DMS 273 treated with DMSO at 0.1 percent for 48 hours (cell line): ENCODE measurements at regions not wholly inside any gene's neighbourhood (a gene's known extent, or its start where the extent isn't known, plus 50 kb on each side); places are given as distances from the start of the nearest gene placed in this dataset.

Experiments used
- DNase-seq: peaks from one replicate; lab custom pipeline; 2025; lab: John Stamatoyannopoulos, UW

DNA sequence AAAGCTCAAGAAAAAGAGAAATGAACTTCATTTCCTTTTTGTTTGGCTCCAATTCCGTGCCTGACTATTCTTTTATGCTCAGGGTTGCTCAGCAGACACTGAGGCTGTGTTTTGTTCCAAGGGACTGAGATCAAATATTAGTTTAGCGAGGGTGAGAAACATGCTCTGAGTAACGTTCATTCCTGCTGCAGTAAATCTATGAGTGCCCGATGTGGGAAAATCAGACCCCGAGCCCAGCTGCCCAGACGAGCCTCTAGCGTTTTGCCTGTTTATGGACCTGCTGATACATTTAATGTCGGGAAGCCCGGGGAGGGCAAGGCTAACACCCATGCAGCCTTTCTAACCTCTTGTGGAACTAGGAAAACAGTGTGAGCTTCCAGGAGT, 119.2 kb downstream of the VAPA start:
- DNase-seq = no peak

GRCh38 chr18:10035281-10035991, 121.6 kb downstream of the VAPA start:
- DNase-seq = no peak

GRCh38 chr18:10036479-10036878, 122.7 kb downstream of the VAPA start:
- no peak for DNase-seq

DNA sequence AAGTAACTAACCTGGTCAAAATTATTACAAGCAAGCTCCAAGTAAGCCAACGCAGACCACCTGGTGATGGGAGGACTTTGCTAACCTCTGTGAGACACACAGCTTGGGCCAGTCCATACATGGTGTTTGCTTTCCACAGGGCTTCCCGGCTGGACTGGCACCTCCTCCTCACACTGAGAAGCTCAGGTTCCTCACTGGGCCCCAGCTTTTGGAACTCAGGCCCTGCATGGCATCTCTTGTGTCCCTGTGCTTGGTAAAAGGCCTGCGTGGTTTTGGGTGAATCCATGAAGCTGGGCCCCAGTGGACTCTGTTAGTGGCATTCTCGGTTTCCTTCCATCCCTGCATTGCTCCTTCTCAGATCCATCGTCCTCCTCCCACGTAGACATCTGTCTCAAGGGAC, 123.4 kb downstream of the VAPA start:
- no peak for DNase-seq

DNA sequence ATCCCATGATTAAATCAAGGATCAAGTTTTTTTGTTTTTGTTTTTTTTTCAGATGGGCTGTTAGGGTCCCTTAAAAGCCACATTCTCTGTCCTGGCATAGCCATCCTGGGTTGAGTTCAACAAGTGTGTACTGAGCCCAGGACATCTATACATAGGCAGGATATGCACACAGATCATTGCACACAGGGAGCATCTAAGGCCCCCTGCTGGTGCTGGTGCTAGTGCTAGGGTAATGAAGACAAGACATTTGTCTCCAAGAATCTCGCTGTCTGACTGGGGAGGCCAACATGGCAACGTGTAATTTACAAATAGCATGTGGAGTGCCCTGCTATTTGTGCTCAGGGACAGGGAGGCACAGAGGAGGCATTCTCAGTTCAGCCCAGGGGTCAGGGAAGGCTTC, 124.5 kb downstream of the VAPA start:
- no peak for DNase-seq

DNA sequence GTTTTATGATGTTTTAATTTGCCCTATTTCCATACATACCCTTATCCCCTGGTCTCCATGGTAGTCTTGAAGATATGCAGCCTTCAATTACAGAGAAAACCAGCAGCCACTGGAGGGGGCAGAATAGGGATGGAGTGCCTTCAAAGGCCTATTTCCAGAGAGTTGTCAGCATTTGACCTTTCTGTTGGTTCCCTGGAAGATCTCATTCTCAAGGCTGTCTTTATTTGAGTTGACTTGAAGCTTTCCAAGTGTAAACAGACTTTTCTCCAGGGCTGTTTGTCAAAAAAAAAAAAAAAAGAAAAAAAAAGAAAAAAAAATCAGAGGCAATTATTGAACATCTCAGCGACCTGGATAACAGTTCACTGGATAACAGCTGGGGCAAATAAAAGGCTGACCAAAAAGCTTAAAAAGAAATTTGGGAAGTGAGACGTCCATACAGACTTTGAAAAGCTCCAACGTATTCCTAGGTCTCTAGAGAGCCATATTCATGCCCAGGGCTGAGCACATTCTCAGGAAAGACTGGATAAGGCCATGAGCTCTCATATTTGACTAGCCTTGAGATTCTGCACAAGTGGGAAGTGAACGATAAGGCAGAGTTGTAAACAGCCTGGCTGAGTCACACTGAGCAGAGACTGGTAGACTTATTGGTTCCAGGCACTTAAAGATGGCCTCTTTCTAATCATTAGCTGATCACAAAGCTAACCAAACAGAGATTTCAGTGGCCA, 126.6 kb downstream of the VAPA start:
- no peak for DNase-seq

DNA sequence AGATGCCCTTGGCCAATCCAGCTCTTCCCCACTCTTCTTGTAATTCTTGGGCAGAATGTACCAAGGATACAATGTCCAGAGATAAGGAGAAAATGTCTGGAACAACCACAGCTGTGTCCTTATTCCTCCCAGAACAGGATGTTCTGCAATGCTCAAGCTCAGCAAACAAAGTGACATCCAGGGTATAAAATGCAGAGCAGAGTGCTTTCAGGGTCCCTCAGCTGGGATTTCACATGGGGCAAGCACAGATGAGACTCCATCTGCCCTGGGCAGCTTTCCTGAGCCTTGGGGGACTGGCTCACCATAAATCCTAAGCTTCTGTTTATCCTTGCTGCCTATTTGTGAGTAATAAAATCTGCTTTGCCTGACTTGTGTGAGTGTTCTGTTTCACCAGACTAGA, 127.4 kb downstream of the VAPA start:
- no peak for DNase-seq

- no peak for DNase-seq
These were observed 128.7 kb downstream of the VAPA start for GRCh38 chr18:10042492-10042891.

DNA sequence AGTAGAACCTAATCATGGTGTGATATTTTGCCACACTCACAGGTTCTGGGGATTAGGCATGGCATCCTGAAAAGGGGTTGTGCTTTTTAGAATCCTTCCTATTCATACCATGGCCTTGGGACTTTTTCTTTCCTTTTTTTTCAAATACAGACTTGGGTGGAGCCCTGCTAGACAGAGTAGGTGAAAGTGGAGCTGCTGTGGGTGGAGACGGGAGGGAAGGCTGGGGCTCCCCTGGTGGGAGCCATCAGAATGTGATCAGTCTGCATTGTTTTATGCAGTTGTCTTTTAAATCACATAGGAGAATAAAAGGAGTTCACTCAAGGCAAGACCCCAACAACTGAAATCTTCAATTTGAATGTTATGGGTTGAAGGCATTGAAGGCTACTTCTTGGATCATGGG, 130.2 kb downstream of the VAPA start:
- no peak for DNase-seq

DNA sequence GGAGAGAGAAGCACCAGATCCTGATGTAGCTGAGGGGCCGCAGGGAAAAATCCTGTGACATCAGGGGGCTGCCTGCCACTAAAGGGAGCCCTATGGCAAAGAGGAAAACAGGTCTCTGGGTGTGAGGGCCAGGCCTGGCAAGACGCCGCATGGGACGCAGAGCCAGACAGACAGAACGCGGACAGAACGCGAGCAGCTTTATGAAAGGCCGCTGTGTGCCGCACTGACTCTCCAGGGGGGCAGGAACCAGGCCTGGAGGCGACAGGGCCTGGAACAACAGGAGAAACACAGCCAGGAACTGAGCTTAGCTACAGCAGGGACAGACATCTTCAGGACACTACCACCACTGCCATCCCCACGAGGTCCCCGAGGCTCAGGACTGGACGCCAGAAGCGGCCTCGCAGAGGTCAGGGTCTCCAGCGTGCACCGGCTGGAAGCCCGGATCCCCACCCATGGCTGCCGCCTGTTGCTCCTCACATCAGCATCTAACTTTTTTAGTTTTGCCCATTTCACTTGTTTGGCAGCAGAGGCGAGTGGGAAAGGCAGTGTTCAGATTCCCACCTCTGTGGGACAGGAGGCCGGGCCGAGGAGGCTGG, 131.6 kb downstream of the VAPA start:
- no peak for DNase-seq

DNA sequence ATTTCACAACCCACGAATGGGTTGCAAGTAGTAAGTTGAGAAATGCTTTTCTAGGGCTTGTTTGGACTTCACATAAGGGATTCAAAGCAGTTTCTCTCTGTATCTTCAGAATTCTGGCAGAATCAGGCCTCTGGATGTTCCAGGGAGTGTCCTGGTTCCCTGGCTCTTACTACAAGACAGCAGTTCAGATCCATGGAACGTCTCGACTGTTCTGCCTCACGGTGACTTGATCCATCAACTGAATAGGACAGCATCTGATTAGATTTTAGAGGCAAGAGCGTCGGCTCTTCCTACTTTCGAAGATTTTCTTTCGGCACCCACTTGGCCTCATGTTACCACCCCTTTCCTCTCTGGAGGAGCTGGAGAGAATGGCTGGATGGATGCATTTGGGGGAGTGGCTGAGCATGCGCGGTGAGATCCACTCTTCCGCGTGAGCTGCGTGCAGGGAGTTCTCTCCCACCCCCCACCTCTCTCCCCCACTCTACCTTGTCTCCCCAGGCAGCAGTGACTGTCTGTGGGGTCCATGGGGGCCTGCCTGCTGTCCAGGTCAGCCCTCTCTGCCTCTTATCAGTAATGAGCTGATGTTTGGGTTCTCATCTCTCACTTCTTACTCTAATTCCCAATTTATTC, 132.5 kb downstream of the VAPA start:
- no peak for DNase-seq

DNA sequence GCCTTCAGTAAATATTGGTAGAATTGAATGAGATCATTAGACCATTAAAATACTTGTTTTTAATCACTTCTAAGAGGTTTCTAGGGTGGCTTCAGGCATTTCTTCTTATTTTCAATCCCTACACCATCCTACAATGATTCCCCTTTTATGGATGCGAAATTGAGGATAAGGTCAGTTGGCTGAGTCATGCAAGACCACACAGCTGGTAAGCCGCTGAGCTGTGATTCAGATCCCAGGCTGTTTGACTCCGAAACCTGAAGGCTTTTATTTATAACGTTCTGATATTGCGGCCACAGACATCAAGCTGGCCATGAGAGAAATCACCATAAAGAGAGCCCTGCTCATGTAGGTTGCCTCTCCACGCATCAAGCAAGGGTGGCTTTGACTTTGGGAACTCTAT, 133.4 kb downstream of the VAPA start:
- no peak for DNase-seq

DNA sequence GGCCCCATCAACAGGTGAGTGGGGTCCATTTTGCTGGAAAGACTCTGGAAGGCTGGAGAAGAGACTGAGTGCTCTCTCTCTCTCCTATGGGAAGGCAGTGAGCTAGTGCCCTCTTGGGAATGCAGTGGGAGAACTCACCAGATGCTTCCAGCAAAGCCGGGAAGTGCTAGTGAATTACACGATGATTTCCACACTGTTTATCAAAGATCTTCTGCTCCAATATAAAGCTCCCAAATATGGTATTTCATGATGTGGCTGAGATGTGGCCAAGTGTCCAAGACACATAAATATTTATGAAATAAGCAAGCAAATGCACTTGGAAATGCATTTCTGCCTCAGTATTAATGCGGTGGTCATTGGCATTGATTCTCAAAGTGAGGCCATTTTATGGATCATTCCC, 135.9 kb downstream of the VAPA start:
- no peak for DNase-seq

GRCh38 chr18:10050956-10051355, 137.1 kb downstream of the VAPA start:
- DNase-seq = no peak

DNA sequence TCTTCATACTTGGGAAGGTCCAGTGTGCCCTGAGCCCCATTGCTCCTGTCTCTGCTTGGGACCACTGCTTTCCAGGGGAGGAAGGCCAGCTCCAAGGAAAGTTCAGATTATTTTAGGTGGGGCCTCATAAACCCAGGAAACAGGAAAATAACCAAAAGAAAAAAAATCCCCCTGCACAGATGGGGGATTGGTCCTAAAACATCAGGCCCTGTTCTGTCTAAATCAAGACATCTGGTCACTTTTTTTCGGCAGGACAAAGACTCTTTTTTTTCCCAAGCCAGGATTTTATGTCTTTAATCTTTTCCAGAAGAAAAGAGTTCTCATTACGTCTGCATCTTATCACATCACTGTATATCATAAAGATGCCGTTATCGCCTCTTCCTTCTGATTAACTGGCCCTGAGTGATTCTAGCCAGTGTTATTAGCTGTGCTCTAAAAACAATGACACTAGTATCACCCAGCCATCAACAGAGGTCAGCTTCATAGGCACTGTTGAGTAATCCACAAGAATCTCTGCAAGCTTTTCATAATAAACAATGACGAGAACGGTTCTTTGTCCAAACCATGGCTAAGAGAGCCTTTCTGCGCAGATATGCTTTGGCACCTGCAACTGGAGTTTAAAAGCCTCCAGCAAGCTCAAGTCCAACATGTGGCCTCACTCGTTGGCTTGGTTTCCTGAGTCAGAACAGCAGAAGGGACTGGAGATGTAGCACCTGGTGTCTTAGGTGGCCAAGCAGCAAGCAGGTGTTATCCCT, 138.2 kb downstream of the VAPA start:
- DNase-seq = no peak

- no peak for DNase-seq
These were observed 139.1 kb downstream of the VAPA start for GRCh38 chr18:10052871-10053270.

DNA sequence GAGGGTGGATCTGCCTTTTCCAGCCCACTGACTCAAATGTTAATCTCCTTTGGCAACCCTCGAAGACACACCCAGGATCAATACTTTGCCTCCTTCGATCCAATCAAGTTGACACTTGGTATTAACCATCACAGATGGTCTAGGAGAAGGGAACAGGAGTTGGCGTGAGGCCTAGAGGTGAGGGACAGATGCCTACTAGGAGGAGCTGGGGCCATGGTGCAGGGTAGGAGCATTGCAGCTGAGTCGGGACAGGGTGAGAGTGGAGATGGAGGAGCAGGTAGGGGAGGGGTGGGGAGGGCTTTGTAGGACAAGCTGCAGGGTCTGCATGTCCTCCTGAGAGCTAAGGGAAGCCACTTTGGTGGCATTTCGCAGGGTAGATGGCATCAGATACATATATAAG, 140.0 kb downstream of the VAPA start:
- no peak for DNase-seq

DNA sequence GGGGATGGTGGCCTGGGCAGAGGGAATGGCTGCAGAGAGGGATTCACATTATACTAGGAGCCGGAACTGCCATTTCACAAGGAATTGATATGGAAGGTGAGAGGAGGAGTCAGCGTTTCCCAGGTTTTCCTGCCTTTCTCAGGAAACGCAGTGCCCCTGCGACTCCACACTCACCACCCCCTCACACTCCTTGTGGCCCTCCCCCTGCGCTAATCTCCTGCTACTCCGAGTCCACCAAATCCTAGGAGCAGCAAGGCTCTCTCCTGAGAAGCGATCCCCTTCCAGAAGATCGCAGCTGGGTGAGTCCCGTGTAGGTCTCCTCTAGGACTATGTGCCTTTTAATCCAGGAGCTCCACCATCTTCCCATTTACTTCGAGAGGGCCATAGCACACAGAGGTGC, 140.6 kb downstream of the VAPA start:
- DNase-seq = no peak

DNA sequence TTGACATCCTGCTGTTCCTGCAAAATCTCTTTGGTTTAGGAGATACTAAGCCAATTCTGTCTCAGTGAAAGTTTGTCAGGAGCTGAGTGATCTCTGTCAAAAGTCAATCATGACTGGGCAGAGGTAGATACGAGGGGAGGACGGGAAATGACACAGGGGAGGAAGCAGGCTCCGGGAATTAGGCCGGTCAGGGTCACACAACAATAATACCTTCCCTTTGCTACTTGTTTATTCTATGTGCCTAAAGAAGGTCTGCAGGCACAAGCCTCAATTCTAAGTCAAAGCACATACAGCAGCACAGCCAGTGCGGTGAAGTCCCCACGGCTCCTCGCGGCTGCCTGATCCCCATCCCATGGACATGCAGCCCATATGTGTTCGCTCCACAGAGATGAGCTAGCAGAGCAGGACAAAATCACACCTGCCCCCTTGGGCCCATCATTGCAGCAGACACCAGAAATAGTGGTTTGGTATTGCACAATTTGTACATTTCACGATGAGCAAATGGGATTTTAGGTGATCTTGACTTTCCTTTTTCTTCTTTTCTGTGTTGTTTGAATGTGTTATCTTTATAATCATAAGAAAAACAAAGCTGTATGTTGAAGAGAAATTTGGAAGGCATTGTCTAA, 141.4 kb downstream of the VAPA start:
- no peak for DNase-seq

DNA sequence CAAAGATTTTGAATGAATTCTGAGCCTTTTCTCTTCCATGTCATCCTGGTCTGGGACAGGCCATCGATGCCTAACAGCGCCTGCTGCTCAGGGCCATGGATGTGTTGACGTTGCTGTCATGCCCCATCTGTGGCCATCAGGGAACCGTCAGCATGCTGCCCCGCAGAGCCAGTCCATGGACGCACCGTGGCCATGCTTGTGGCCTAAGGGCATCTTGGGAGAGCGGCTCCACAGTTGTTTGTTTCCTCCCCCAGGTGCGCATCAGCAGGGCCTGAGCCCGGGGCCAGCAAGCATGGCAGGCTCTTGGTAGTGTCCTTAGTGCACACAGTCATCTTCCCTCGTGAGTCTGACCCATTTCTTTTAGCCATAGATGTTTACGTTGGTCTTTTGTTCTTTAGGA, 142.7 kb downstream of the VAPA start:
- no peak for DNase-seq

GRCh38 chr18:10057401-10057893, 143.6 kb downstream of the VAPA start:
- DNase-seq = no peak
